ENCODE measurements at regions not wholly inside any gene's neighbourhood (a gene's known extent, or its start where the extent isn't known, plus 50 kb on each side); places are given as distances from the start of the nearest gene placed in this dataset.

DNA sequence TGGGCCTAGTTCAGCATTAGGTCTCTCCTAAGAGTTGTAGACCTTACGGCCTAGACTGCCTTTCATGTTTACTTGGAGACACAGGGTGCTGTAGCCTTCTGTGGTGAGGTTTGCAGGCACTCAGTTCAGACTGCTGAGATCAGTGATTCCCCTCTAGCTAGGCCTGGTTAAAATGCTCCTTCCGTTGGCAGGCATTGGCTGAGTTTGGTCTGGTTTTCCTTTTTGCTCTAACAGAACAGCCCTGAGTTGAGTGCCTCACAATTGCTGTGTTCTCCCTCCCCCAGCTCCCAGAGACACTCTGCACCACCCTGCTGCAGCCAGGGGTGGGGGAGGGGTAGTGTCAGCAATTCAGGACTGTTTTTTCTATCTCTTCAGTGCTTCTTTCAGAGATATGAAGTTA is 178.9 kb upstream of the DYRK2 start:
- TF ChIP-seq, protein P1, sequence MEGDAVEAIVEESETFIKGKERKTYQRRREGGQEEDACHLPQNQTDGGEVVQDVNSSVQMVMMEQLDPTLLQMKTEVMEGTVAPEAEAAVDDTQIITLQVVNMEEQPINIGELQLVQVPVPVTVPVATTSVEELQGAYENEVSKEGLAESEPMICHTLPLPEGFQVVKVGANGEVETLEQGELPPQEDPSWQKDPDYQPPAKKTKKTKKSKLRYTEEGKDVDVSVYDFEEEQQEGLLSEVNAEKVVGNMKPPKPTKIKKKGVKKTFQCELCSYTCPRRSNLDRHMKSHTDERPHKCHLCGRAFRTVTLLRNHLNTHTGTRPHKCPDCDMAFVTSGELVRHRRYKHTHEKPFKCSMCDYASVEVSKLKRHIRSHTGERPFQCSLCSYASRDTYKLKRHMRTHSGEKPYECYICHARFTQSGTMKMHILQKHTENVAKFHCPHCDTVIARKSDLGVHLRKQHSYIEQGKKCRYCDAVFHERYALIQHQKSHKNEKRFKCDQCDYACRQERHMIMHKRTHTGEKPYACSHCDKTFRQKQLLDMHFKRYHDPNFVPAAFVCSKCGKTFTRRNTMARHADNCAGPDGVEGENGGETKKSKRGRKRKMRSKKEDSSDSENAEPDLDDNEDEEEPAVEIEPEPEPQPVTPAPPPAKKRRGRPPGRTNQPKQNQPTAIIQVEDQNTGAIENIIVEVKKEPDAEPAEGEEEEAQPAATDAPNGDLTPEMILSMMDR (IDR thresholded peaks at IDR 0.05): no peak
- TF ChIP-seq POLR2A (IDR thresholded peaks at IDR 0.05) (no peak), POLR2AphosphoS5 (IDR thresholded peaks at IDR 0.05; ENCODE audit: insufficient read depth in 1 of 2, low read depth in 1 of 2) (no peak)
